WTC11 (cell line): ENCODE measurements at regions not wholly inside any gene's neighbourhood (a gene's known extent, or its start where the extent isn't known, plus 50 kb on each side); places are given as distances from the start of the nearest gene placed in this dataset.

Experiments
- ATAC-seq: fragments of 200-7000 bp; cut with Tn5 transposase; 2 replicates; pipeline ENCODE4 v1.10.0; 2021; ENCODE audit warnings: mild to moderate bottlenecking, moderate library complexity
- CTCF ChIA-PET: fragments of 300-600 bp; sonication (Branson Sonifier 250); formaldehyde crosslinking; loops from one replicate; lab custom pipeline; 2021; ENCODE audit warnings: antibody characterized with exemption; lab: Charles Lee
- POLR2A ChIA-PET: fragments of 350-600 bp; sonication (Branson Sonifier 250); formaldehyde crosslinking; loops from one replicate; lab custom pipeline; 2021; ENCODE audit warnings: antibody characterized with exemption; lab: Charles Lee
- DNase-seq: peaks from one replicate; pipeline ENCODE4 v3.0.0; 2021; ENCODE audit warnings: low spot score
- H3K27ac Mint-ChIP-seq: 2 replicates; pipeline ENCODE4 v1.8.0; 2021; ENCODE audit warnings: mixed read lengths
- H3K27me3 Mint-ChIP-seq: 2 replicates; pipeline ENCODE4 v1.8.0; 2021; ENCODE audit warnings: low read depth, mild to moderate bottlenecking, moderate library complexity, mixed read lengths
- H3K36me3 Mint-ChIP-seq: 2 replicates; pipeline ENCODE4 v1.8.0; 2021; ENCODE audit warnings: mixed read lengths
- H3K4me1 Mint-ChIP-seq: 2 replicates; pipeline ENCODE4 v1.8.0; 2022; ENCODE audit warnings: mixed read lengths
- H3K4me3 Mint-ChIP-seq: 2 replicates; pipeline ENCODE4 v1.8.0; 2021; ENCODE audit warnings: mild to moderate bottlenecking, moderate library complexity, mixed read lengths
- H3K9me3 Mint-ChIP-seq: 2 replicates; pipeline ENCODE4 v1.8.0; 2021; ENCODE audit warnings: mixed read lengths
- AFF4 ChIP-seq: sonication (generic); formaldehyde crosslinking; IDR thresholded peaks from 2 replicates; pipeline ENCODE4 v1.8.1; 2023; ENCODE audit warnings: mild to moderate bottlenecking, missing genetic modification reagents, borderline replicate concordance
- ARID4B ChIP-seq: sonication (generic); formaldehyde crosslinking; IDR thresholded peaks from 2 replicates; pipeline ENCODE4 v1.8.0; 2023; ENCODE audit warnings: missing genetic modification reagents, mild to moderate bottlenecking, borderline replicate concordance
- CBFB ChIP-seq: sonication (generic); formaldehyde crosslinking; IDR thresholded peaks from 2 replicates; pipeline ENCODE4 v1.8.1; 2022; ENCODE audit warnings: mild to moderate bottlenecking, low read depth, missing genetic modification reagents
- CREM ChIP-seq: sonication (generic); formaldehyde crosslinking; IDR thresholded peaks from 2 replicates; pipeline ENCODE4 v1.8.1; 2022; ENCODE audit warnings: mild to moderate bottlenecking, missing genetic modification reagents, moderate library complexity
- E2F4 ChIP-seq: sonication (generic); formaldehyde crosslinking; IDR thresholded peaks from 2 replicates; pipeline ENCODE4 v1.8.1; 2022; ENCODE audit warnings: low read depth, mild to moderate bottlenecking, moderate library complexity, missing genetic modification reagents, borderline replicate concordance
- FOXP1 ChIP-seq: sonication (generic); formaldehyde crosslinking; IDR thresholded peaks from 2 replicates; pipeline ENCODE4 v1.8.0; 2022; ENCODE audit warnings: missing genetic modification reagents, mild to moderate bottlenecking, moderate library complexity, borderline replicate concordance
- FOXP4 ChIP-seq: sonication (generic); formaldehyde crosslinking; IDR thresholded peaks from 2 replicates; pipeline ENCODE4 v1.8.0; 2022; ENCODE audit warnings: mild to moderate bottlenecking, missing genetic modification reagents
- HMGA2 ChIP-seq: fragments of 250-450 bp; sonication (Bioruptor Pico); IDR thresholded peaks from 2 replicates; pipeline ENCODE4 v1.4.0; 2021; ENCODE audit warnings: mild to moderate bottlenecking, moderate library complexity
- IRF2 ChIP-seq: sonication (generic); formaldehyde crosslinking; IDR thresholded peaks from 2 replicates; pipeline ENCODE4 v1.8.0; 2022; ENCODE audit warnings: low read depth, missing genetic modification reagents, borderline replicate concordance
- MXD4 ChIP-seq: fragments of 250-450 bp; sonication (Bioruptor Pico); IDR thresholded peaks from 2 replicates; pipeline ENCODE4 v1.8.0; 2021; ENCODE audit warnings: mild to moderate bottlenecking, moderate library complexity, borderline replicate concordance
- NFATC4 ChIP-seq: fragments of 250-450 bp; sonication (Bioruptor Pico); IDR thresholded peaks from 2 replicates; pipeline ENCODE4 v1.9.0; 2021; ENCODE audit warnings: mild to moderate bottlenecking
- NR3C1 ChIP-seq: sonication (generic); formaldehyde crosslinking; conservative IDR thresholded peaks from 2 replicates; pipeline ENCODE4 v1.8.1; 2023; ENCODE audit warnings: low read depth, mild to moderate bottlenecking, missing genetic modification reagents
- TCF7 ChIP-seq: sonication (generic); formaldehyde crosslinking; IDR thresholded peaks from 2 replicates; pipeline ENCODE4 v1.8.0; 2022; ENCODE audit warnings: mild to moderate bottlenecking, low read depth, missing genetic modification reagents, moderate library complexity
- TEAD1 ChIP-seq: sonication (generic); formaldehyde crosslinking; IDR thresholded peaks from 2 replicates; pipeline ENCODE4 v1.8.0; 2022; ENCODE audit warnings: mild to moderate bottlenecking, missing genetic modification reagents
- ZNF396 ChIP-seq: fragments of 250-450 bp; sonication (Bioruptor Pico); IDR thresholded peaks from 2 replicates; pipeline ENCODE4 v1.8.0; 2021; ENCODE audit warnings: mild to moderate bottlenecking, moderate library complexity, borderline replicate concordance
- ZSCAN18 ChIP-seq: fragments of 250-450 bp; sonication (Bioruptor Pico); IDR thresholded peaks from 2 replicates; pipeline ENCODE4 v2.1.2; 2022; ENCODE audit warnings: mild to moderate bottlenecking, moderate library complexity

GRCh38 chr10:28996345-28996744 lies 292.5 kb upstream of the LYZL1 start:
- no peak for DNase-seq
- H3K4me1 Mint-ChIP-seq, result peaks cover 11% of the 10 kb centered on the region
- ChIA-PET POLR2A (no interaction called here), CTCF (interaction anchor here (1.0 kb wide), 1 partner anchor 332 kb away, joined by 3 read pairs; no protein-coding TSS in a partner anchor)
- no peak overlapping the region for H3K4me3 Mint-ChIP-seq
- H3K27me3 Mint-ChIP-seq, result no peaks in the 10 kb centered on the region
- H3K36me3 Mint-ChIP-seq, result no peaks in the 10 kb centered on the region; the same call in 1 of the 2 replicates
- TF ChIP-seq TEAD1 (CRISPR knock-in tag), result no peak
- no peak for TF ChIP-seq CREM (CRISPR knock-in tag)
- no peak for TF ChIP-seq ZNF396 (CRISPR knock-in tag)
- TF ChIP-seq FOXP4 (CRISPR knock-in tag), result no peak
- no peak for TF ChIP-seq E2F4 (CRISPR knock-in tag)
- no peak for TF ChIP-seq NFATC4 (CRISPR knock-in tag)
- TF ChIP-seq CBFB (CRISPR knock-in tag), result no peak
- TF ChIP-seq HMGA2 (CRISPR knock-in tag), result no peak
- TF ChIP-seq TCF7 (CRISPR knock-in tag), result no peak
- no peak for TF ChIP-seq MXD4 (CRISPR knock-in tag)
- TF ChIP-seq ARID4B (CRISPR knock-in tag), result no peak
- no peak for TF ChIP-seq IRF2 (CRISPR knock-in tag)
- TF ChIP-seq ZSCAN18 (CRISPR knock-in tag), result no peak
- peaks cover 24% of the 10 kb centered on the region for H3K9me3 Mint-ChIP-seq
- ATAC-seq, result no peak
- H3K27ac Mint-ChIP-seq, result no peak overlapping the region

GRCh38 chr10:28996947-28997551 lies 291.8 kb upstream of the LYZL1 start:
- DNase-seq (no peak), ATAC-seq (no peak)
- ChIA-PET POLR2A (no interaction called here), CTCF (no interaction called here)
- H3K27me3 Mint-ChIP-seq, result no peaks in the 10 kb centered on the region
- H3K36me3 Mint-ChIP-seq, result no peaks in the 10 kb centered on the region; the same call in 1 of the 2 replicates
- TF ChIP-seq ARID4B (CRISPR knock-in tag) (no peak), NFATC4 (CRISPR knock-in tag) (no peak), AFF4 (CRISPR knock-in tag) (no peak), FOXP1 (no peak), NR3C1 (no peak)
- peaks cover 4% of the 10 kb centered on the region; the same call in 1 of the 2 replicates for H3K4me1 Mint-ChIP-seq
- no peak overlapping the region for H3K27ac Mint-ChIP-seq
- H3K4me3 Mint-ChIP-seq, result no peak overlapping the region
- peaks cover 24% of the 10 kb centered on the region for H3K9me3 Mint-ChIP-seq
